Endothelial cell of umbilical vein (primary cell): ENCODE measurements at regions not wholly inside any gene's neighbourhood (a gene's known extent, or its start where the extent isn't known, plus 50 kb on each side); places are given as distances from the start of the nearest gene placed in this dataset.

Experiments used
- CTCF ChIP-seq, 2 donors: IDR thresholded peaks; 1 replicate in 1 of 2; 2 replicates in 1 of 2; pipeline ENCODE4 v1.5.1; 2011; ENCODE audit warnings: low read length in 2 of 2, mild to moderate bottlenecking in 2 of 2, moderate library complexity in 2 of 2, control low read depth in 1 of 2, inconsistent platforms in 1 of 2, low read depth in 1 of 2; ENCODE audit not compliant: insufficient read depth in 1 of 2; ENCODE audit errors: extremely low read depth in 1 of 2
- EZH2 ChIP-seq: IDR thresholded peaks from 2 replicates; pipeline ENCODE4 v1.6.1; 2012; ENCODE audit warnings: borderline replicate concordance, low read depth, mild to moderate bottlenecking, moderate library complexity, low read length, inconsistent platforms; ENCODE audit not compliant: severe bottlenecking
- FOS ChIP-seq: IDR thresholded peaks from 2 replicates; pipeline ENCODE4 v1.6.1; 2011; ENCODE audit warnings: mild to moderate bottlenecking, low read length, moderate library complexity, borderline replicate concordance; ENCODE audit not compliant: insufficient read depth
- GATA2 ChIP-seq: IDR thresholded peaks from 2 replicates; pipeline ENCODE4 v1.7.0; 2011; ENCODE audit warnings: low read depth, mild to moderate bottlenecking, moderate library complexity, mixed read lengths, low read length; ENCODE audit not compliant: insufficient read length, insufficient read depth
- JUN ChIP-seq: IDR thresholded peaks from 2 replicates; pipeline ENCODE4 v1.6.1; 2011; ENCODE audit warnings: borderline replicate concordance, low read depth; ENCODE audit not compliant: insufficient read length, insufficient read depth
- MAX ChIP-seq: IDR thresholded peaks from 2 replicates; pipeline ENCODE4 v1.6.1; 2011; ENCODE audit not compliant: insufficient read depth, insufficient read length
- MYC ChIP-seq: IDR thresholded peaks from one replicate; pipeline ENCODE4 v1.6.1; 2011; ENCODE audit warnings: mild to moderate bottlenecking, low read depth, low read length
- POLR2A ChIP-seq: IDR thresholded peaks from 2 replicates; pipeline ENCODE4 v1.6.1; 2012; ENCODE audit warnings: low read depth, mild to moderate bottlenecking, control low read depth, low read length
- POLR2AphosphoS5 ChIP-seq: IDR thresholded peaks from 2 replicates; pipeline ENCODE4 v1.6.1; 2012; ENCODE audit warnings: low read depth, mild to moderate bottlenecking, control low read depth, low read length, moderate library complexity; ENCODE audit not compliant: insufficient read depth

- TF ChIP-seq CTCF (IDR thresholded peaks at IDR 0.05; ENCODE audit: extremely low read depth in 1 of 2, insufficient read depth in 1 of 2, low read depth in 1 of 2, low read length in 2 of 2): no peak
- TF ChIP-seq POLR2A: no peak
- TF ChIP-seq MAX: no peak
- TF ChIP-seq EZH2: no peak
- TF ChIP-seq POLR2AphosphoS5: no peak
- TF ChIP-seq JUN: no peak
- TF ChIP-seq MYC: no peak
- no peak for TF ChIP-seq GATA2
- no peak for TF ChIP-seq FOS
Observed at GRCh38 chr22:48866906-48867681, 960.6 kb downstream of the BRD1 start.
